ENCODE measurements at regions not wholly inside any gene's neighbourhood (a gene's known extent, or its start where the extent isn't known, plus 50 kb on each side); places are given as distances from the start of the nearest gene placed in this dataset.

GRCh38 chr14:101380512-101380911, 180.8 kb upstream of the DIO3 start:
- DNase-seq = no peak

GRCh38 chr14:101380940-101381339, 180.4 kb upstream of the DIO3 start:
- DNase-seq = no peak

GRCh38 chr14:101383737-101384338, 177.5 kb upstream of the DIO3 start:
- no peak for DNase-seq

GRCh38 chr14:101394374-101394773, 166.9 kb upstream of the DIO3 start:
- no peak for DNase-seq

- DNase-seq = no peak
Measured at GRCh38 chr14:101395779-101396178, 165.5 kb upstream of the DIO3 start.

- no peak for DNase-seq
Measured at GRCh38 chr14:101397206-101397605, 164.1 kb upstream of the DIO3 start.

GRCh38 chr14:101398011-101398410, 163.3 kb upstream of the DIO3 start:
- DNase-seq = no peak

GRCh38 chr14:101399737-101400517, 161.4 kb upstream of the DIO3 start:
- DNase-seq = no peak

GRCh38 chr14:101400830-101401229, 160.5 kb upstream of the DIO3 start:
- DNase-seq = peak; percentile 32

GRCh38 chr14:101402936-101403660, 158.2 kb upstream of the DIO3 start:
- no peak for DNase-seq

- DNase-seq = no peak
Measured at GRCh38 chr14:101404426-101405170, 156.7 kb upstream of the DIO3 start.

GRCh38 chr14:101405171-101405883, 156.0 kb upstream of the DIO3 start:
- peak; percentile 66 for DNase-seq

GRCh38 chr14:101406921-101407320, 154.4 kb upstream of the DIO3 start:
- DNase-seq = no peak

GRCh38 chr14:101407328-101407727, 154.0 kb upstream of the DIO3 start:
- DNase-seq = no peak

- peak; percentile 57 for DNase-seq
Measured at GRCh38 chr14:101408077-101408831, 153.0 kb upstream of the DIO3 start.

- DNase-seq = no peak
Measured at GRCh38 chr14:101409006-101409543, 152.2 kb upstream of the DIO3 start.

GRCh38 chr14:101410126-101410525, 151.2 kb upstream of the DIO3 start:
- no peak for DNase-seq

- no peak for DNase-seq
Measured at GRCh38 chr14:101411151-101411550, 150.1 kb upstream of the DIO3 start.

GRCh38 chr14:101411779-101412178, 149.5 kb upstream of the DIO3 start:
- no peak for DNase-seq

- DNase-seq = no peak
Measured at GRCh38 chr14:101412739-101413138, 148.6 kb upstream of the DIO3 start.

GRCh38 chr14:101417434-101417833, 143.9 kb upstream of the DIO3 start:
- no peak for DNase-seq
